GM21447 (cell line): ENCODE measurements at regions not wholly inside any gene's neighbourhood (a gene's known extent, or its start where the extent isn't known, plus 50 kb on each side); places are given as distances from the start of the nearest gene placed in this dataset.

Experiments
- ATAC-seq: cut with Tn5 transposase; IDR thresholded peaks from one replicate; pipeline ENCODE4 v1.9.1; 2021; ENCODE audit not compliant: unreplicated experiment

DNA sequence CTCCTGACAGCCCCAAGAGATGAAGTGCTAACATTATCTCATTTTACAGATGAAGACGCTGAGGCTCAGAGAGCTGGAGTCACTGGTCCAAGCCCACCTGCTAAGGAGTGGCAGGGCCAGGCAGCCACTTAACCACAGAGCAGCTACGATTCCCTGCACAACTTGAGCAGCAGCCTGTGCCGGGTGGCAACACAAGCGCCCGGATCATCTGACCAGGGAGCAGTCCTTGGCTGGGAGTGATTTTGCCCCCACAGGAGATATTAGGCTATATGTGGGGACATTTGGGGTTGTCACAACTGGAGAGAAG lies 93.2 kb upstream of the PTPN1 start:
- ATAC-seq: no peak

GRCh38 chr20:50417484-50418235 lies 92.5 kb upstream of the PTPN1 start:
- no peak for ATAC-seq

GRCh38 chr20:50418890-50419642 lies 91.1 kb upstream of the PTPN1 start:
- ATAC-seq: no peak

DNA sequence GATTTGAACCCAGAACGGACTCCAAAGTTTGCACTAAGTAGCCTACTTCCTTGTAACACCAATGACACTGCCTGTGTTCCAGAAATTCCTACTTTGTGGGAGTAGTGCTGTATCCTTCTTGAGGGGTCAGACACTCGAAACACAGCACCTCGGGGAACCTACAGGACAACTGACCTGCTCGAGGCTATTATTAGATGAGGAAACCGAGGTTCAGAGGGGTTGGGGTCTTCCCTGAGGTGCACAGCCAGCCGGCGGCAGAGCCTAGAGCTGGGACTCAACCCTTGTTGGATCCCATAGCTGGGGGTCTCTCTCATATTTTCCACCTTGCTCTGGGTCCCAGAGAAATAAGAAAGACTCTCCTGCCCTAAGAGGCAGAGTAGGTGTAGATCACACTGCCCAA lies 89.8 kb upstream of the PTPN1 start:
- no peak for ATAC-seq

DNA sequence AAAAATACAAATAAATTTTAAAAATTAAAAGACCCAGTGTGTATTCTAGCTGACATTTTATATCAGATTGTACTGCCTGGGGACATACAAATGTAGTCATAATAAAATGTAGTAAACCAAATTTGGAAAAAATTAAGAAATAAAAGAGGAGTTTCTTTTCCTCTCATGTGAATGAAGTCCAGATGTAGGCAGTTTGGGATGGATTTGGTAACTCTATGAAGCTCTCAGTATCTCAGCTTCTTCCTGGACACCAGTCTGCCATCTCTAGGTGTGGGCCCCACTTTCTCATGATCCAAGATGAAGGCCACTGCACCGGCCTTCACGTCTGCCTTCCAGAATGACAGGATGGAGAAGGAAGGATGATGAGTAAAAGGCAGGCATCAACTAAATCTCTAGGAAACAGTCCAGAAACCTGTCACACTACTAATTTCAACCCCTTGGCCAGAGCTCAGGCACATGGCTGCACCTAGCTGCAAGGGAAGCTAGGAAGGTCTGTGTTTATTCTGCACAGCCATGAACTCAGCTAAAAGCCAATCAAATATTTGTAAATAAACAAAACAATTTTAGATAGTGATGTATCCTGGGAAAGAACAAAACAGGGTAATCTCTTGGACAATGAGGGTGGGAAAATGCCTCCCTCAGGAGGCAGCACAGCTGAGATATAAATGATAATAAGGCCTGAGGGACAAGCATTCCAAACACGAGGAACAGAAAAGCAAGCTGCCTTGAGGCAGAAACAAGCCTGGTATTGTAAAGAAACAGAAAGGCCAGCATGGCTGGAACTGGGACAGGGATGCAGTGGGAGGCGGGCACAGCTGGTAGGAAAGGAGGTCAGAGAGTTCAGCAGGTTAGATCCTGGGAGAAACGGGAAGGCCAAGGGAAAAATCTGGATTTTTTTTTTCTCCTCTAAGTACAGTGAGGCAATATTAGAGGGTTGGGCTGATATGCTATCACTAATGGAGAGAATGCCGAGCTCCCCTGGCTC lies 88.5 kb upstream of the PTPN1 start:
- no peak for ATAC-seq

DNA sequence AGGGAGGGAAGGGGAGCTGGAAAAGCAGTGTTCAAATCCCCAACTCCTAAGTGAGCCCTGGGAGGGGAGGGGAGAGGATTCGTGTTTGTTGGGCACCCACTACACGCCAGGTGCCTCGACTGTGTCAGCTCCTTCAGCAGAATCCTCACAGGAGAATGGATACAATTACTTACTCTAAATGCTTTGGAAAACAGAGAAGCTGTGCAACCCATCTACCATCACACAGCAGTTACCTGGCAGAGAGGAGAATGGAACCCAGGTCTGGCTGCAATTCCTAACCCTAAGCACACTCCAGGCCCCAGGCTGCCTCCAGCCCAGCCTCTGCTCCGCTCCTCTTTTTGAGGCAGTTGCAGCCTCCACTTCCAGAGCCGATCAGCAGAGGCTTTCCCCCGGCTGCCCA lies 86.4 kb upstream of the PTPN1 start:
- ATAC-seq: no peak

GRCh38 chr20:50425076-50425475 lies 85.1 kb upstream of the PTPN1 start:
- no peak for ATAC-seq

DNA sequence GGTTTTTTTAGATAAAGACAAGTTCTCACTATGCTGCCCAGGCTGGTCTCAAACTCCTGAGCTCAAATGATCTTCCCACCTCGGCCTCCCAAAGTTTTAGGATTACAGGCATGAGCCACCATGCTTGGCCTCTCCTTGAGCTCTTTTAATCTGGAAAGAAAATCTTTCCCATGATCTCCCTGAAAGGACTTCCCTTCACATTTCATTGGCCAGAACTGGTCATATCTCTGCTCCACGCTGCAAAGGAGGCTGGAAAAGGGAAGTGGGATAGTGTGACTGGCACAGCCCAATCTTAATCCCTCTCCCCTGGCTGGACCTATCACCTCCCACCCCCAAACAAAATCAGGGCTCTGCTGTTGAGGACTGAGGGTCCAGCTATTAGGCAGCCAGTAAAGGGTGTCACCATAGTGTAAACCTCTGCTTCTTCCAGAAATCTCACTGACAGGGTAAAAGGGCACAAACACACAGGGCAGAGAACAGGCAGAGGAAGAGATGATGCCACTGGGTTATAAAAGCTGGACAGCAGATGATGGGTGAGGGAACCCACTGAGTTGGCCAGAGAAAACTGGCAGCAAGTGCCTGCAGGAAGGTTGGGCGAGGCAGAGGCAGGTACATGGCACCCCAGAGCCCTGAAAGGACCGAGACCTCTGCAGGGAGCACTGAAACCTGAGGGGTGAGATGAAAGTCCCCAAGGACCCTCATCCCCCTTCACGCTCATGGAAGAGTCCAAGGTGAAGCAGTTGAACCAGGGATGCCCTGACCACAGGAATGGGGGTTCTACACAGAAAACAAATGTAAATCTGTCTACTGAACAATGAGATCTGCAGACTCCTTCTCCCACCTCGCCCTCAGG lies 83.1 kb upstream of the PTPN1 start:
- ATAC-seq: no peak

DNA sequence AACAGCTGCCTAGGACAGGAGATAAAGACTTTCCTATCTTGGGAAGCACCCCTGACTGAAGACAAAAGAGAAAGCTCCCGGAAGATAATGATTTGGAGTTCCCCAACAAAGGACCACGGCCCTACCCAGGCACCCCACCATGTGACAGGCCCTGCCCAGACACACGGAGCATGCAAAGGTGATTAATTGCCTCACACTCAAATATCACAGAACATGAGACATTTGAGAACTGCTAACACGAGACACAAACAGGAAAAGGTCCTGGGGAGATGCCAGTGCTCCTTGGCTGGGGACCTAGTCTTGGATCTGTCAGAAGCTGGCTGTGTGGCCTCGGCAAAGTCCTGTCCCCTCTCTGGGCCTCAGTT lies 82.5 kb upstream of the PTPN1 start:
- ATAC-seq: no peak

DNA sequence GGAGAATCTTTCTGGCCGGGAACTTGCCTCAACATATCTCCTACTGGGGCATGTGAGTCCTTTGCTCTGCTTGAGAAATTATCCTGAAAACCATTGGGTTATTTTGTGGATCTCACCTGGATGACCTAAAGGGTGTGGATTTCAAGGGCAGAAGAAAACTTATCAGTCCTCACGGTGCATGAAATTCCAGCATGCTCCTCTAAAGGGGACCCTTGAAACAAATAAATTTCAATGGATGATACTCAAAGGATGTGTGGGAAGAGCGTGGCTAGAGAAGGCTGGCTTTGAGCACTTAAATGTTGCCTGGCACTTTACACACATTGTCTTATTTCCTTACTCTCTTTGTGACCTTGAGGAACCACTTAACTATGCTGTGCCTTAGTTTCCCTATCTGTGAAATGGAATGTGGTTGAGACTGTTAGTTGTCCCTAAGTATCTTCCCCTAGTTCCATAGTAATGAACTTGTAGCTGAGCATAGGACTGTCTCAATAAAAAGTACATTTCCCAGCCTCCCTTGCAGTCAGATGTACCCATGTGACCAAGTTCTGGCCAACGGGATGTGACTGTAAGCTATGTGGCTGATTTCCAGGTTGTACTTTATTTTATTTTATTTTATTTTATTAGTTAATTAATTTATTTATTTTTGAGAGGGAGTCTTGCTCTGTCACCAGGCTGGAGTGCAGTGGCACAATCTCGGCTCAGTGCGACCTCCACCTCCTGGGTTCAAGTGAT lies 81.9 kb upstream of the PTPN1 start:
- ATAC-seq: no peak

DNA sequence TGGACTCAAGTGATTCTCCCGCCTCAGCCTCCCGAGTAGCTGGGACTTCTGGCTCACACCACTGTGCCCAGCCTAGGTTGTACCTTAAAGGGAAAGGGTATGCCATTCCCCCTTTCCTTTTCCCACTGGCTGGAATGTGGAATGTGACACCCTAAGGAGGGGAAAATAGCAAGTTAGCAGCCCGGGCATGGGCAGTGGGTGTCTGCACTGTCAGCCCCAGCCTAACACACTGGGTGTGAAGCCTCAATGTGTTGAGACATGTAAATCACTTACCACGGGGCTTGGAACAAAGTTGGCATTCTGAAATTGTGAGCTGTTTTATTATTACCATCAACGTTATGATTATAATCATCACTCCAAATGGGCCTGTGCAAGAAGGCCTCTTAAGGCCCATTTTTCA lies 80.8 kb upstream of the PTPN1 start:
- ATAC-seq: no peak

DNA sequence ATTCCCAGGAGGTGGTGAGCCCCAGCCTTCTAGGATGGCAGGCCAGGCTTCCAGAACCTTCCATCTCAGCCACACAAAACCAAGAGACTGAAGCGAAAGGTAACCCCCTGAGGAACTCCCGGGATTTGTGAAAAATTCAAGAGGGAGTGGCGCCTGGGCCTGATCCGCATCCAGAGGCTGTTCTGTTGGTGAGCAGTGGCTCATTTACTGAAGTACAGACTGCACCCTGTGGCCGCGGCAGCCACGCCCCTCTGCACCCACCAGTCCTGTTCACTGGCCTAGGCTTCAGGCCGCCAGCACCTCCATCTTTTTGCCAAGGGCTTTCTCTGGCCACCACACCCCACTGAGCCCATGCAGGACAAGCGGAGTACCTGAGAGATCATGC lies 79.1 kb upstream of the PTPN1 start:
- ATAC-seq: no peak

- ATAC-seq: no peak
Measured at GRCh38 chr20:50433001-50433761, 77.0 kb upstream of the PTPN1 start.

- ATAC-seq: no peak
Measured at GRCh38 chr20:50434321-50434652, 75.9 kb upstream of the PTPN1 start.

DNA sequence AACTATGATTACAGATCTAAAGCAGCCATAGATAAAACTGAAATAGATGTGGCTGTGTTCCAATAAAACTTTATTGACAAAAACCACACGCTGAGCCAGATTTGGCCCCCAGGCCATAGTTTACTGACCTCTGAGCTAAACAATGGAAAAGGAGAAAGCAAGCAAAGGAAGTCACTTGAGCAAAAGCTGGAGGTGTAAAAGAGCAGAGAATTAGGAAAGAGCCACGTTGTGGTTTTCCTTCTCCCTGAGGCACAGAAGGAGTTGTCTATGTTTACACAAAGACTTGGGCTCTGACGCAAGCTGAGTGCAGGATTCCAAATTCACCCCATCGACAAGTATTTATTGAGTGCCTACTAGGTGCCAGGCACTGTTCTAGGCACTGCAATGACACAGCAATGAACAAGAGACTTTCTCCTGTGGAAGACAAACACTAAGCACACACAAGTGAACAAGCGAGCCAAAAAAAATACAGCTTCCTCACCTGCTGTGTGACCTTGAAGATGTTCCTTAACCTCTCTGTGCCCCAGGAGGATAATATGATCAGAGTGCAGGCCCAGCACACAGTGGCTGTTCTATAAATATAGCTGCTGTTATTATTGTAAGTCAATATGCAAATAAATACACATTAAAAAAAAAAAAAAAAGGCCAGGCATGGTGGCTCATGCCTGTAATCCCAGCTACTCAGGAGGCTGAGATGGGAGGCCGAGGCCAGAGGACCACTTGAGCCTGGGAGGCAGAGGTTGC lies 75.4 kb upstream of the PTPN1 start:
- ATAC-seq: no peak

GRCh38 chr20:50435397-50436051 lies 74.7 kb upstream of the PTPN1 start:
- ATAC-seq: no peak

GRCh38 chr20:50436052-50436656 lies 74.0 kb upstream of the PTPN1 start:
- no peak for ATAC-seq

GRCh38 chr20:50436696-50437095 lies 73.5 kb upstream of the PTPN1 start:
- ATAC-seq: no peak
